ENCODE measurements at regions not wholly inside any gene's neighbourhood (a gene's known extent, or its start where the extent isn't known, plus 50 kb on each side); places are given as distances from the start of the nearest gene placed in this dataset.
"Not testable (repeated sequence)": the region's sequence is repeated elsewhere in the genome, so short reads cannot be mapped to it uniquely, and the experiment has no call there.

GRCh38 chr11:22458161-22458560 is 120.0 kb downstream of the SLC17A6 start:
- H3K4me3 ChIP-seq (replicated peaks; ENCODE audit: low read depth, low read length) = no peak overlapping the region
- no peak for TF ChIP-seq CTCF (IDR thresholded peaks at IDR 0.05; ENCODE audit: low read length, missing control alignments)
- DNase-seq (ENCODE audit: low read depth) = no peak

GRCh38 chr11:22456993-22457762 is 119.0 kb downstream of the SLC17A6 start:
- DNase-seq (ENCODE audit: low read depth) = no peak
- no peak for TF ChIP-seq CTCF (IDR thresholded peaks at IDR 0.05; ENCODE audit: low read length, missing control alignments)
- no peak overlapping the region for H3K4me3 ChIP-seq (replicated peaks; ENCODE audit: low read depth, low read length)

GRCh38 chr11:22454461-22455090 is 116.4 kb downstream of the SLC17A6 start:
- DNase-seq (ENCODE audit: low read depth) = no peak
- TF ChIP-seq CTCF (IDR thresholded peaks at IDR 0.05; ENCODE audit: low read length, missing control alignments) = no peak

GRCh38 chr11:22449441-22449840 is 111.3 kb downstream of the SLC17A6 start:
- DNase-seq (ENCODE audit: low read depth) = peak; percentile 57
- TF ChIP-seq CTCF (IDR thresholded peaks at IDR 0.05; ENCODE audit: low read length, missing control alignments) = no peak
- no peak overlapping the region for H3K4me3 ChIP-seq (replicated peaks; ENCODE audit: low read depth, low read length)

More at GRCh38 chr11:22454461-22455090, 116.4 kb downstream of the SLC17A6 start:
- no peak overlapping the region for H3K4me3 ChIP-seq (replicated peaks; ENCODE audit: low read depth, low read length)

GRCh38 chr11:22444076-22444475 is 105.9 kb downstream of the SLC17A6 start:
- no peak overlapping the region for H3K4me3 ChIP-seq (replicated peaks; ENCODE audit: low read depth, low read length)
- no peak for DNase-seq (ENCODE audit: low read depth)
- TF ChIP-seq CTCF (IDR thresholded peaks at IDR 0.05; ENCODE audit: low read length, missing control alignments) = no peak

- no peak overlapping the region for H3K4me3 ChIP-seq (replicated peaks; ENCODE audit: low read depth, low read length)
- DNase-seq (ENCODE audit: low read depth) = no peak
- no peak for TF ChIP-seq CTCF (IDR thresholded peaks at IDR 0.05; ENCODE audit: low read length, missing control alignments)
Observed at GRCh38 chr11:22441831-22442230, 103.7 kb downstream of the SLC17A6 start.

- not testable (repeated sequence) for H3K4me3 ChIP-seq (replicated peaks; ENCODE audit: low read depth, low read length)
Observed at GRCh38 chr11:22435582-22435981, 97.4 kb downstream of the SLC17A6 start.

More at GRCh38 chr11:22435582-22435981, 97.4 kb downstream of the SLC17A6 start:
- DNase-seq (ENCODE audit: low read depth) = not testable (repeated sequence)

All from fibroblast of pulmonary artery (primary cell).